Gastrocnemius medialis (tissue), 4 donors: ENCODE measurements at regions not wholly inside any gene's neighbourhood (a gene's known extent, or its start where the extent isn't known, plus 50 kb on each side); places are given as distances from the start of the nearest gene placed in this dataset.

Experiments
- ATAC-seq, 2 donors: fragments of 150-250 bp; one replicate each; pipeline ENCODE4 v1.9.1; 2016
- DNase-seq, 2 donors: peaks; one replicate each; pipeline ENCODE4 v3.0.0-alpha.2; 2019
- H3K27ac ChIP-seq, 4 donors: fragments of 200-600 bp; sonication (generic); 1 replicate in 1 of 4; 2 replicates in 3 of 4; pipeline ENCODE4 v1.5.1; 2016 to 2018; ENCODE audit warnings: mild to moderate bottlenecking in 2 of 4, moderate library complexity in 1 of 4
- H3K27me3 ChIP-seq, 3 donors: fragments of 200-600 bp; sonication (generic) in 2 of 3; 1 replicate in 1 of 3; 2 replicates in 2 of 3; pipeline versions ENCODE4 v1.5.1 to v1.6.0; 2016 to 2019; ENCODE audit warnings: mild to moderate bottlenecking in 1 of 3, moderate library complexity in 1 of 3
- H3K36me3 ChIP-seq, 2 donors: fragments of 200-600 bp; sonication (generic) in 1 of 2; one replicate each; pipeline ENCODE4 v1.5.1; 2017 to 2018
- H3K4me1 ChIP-seq, 2 donors: fragments of 200-600 bp; sonication (generic) in 1 of 2; one replicate each; pipeline ENCODE4 v1.5.1; 2016 to 2017; ENCODE audit warnings: mild to moderate bottlenecking in 2 of 2
- H3K4me3 ChIP-seq, 4 donors: fragments of 200-600 bp; sonication (generic) in 3 of 4; 1 replicate in 1 of 4; 2 replicates in 3 of 4; pipeline ENCODE4 v1.5.1; 2016 to 2019; ENCODE audit warnings: mild to moderate bottlenecking in 2 of 4
- H3K9me3 ChIP-seq, 3 donors: fragments of 200-600 bp; sonication (generic) in 2 of 3; 1 replicate in 1 of 3; 2 replicates in 2 of 3; pipeline ENCODE4 v1.5.1; 2016 to 2019
- CTCF ChIP-seq, 5 experiments: fragments of 450-650 bp in 3 of 5; fragments of 200-600 bp in 2 of 5; sonication (generic) in 2 of 5; IDR thresholded peaks in 4 of 5; conservative IDR thresholded peaks in 1 of 5; 1 replicate in 4 of 5; 2 replicates in 1 of 5; pipeline ENCODE4 v1.5.1; 2016 to 2019; ENCODE audit warnings: antibody characterized with exemption in 5 of 5, mild to moderate bottlenecking in 3 of 5, moderate library complexity in 3 of 5
- POLR2A ChIP-seq, 2 donors: fragments of 450-650 bp; IDR thresholded peaks; one replicate each; pipeline ENCODE4 v1.6.1; 2017; ENCODE audit warnings: antibody characterized with exemption in 2 of 2, mild to moderate bottlenecking in 2 of 2, moderate library complexity in 2 of 2
- in situ Hi-C, 4 donors: fragments of 200-750 bp; cut with MboI; loops; one replicate each; pipeline versions ENCODE4 v1.15.0 to v1.8.0; 2017; ENCODE audit warnings: low sequenced_read_pairs in 4 of 4
- intact Hi-C: fragments of 100-400 bp; cut with DNase I; formaldehyde crosslinking; loops from one replicate; pipeline ENCODE4 v1.15.1; 2023; ENCODE audit warnings: low total_unique reads

DNA sequence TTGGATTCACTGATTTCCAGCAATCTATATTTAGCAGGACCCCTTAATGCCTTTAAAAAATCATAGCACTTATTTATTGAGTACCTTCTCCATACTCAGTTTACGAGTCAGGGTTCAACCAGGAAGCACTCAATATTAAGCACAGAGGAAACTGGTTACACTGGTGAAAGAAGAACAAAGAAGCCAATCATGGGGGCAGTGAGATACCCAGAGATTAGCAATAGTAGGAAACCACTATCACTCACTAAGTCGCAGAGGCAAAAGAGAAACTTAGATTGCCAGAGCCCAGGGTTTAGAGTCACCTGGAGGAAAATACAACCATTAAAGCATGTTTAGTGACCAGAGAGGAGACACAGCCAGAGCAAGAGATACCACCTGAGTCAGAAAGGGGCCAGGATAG lies 670.5 kb upstream of the USP24 start:
- intact Hi-C loops = no loop called here
- H3K27ac ChIP-seq = no peak overlapping the region
- no peaks in the 10 kb centered on the region for H3K27me3 ChIP-seq
- no peaks in the 10 kb centered on the region for H3K36me3 ChIP-seq
- ATAC-seq (no peak), DNase-seq (no peak)
- TF ChIP-seq POLR2A (IDR thresholded peaks at IDR 0.05) = no peak
- no peak for TF ChIP-seq CTCF (IDR thresholded peaks at IDR 0.05 in 4 of 5, conservative IDR thresholded peaks at IDR 0.05 in 1 of 5)
- in situ Hi-C loops = no loop called here
- no peaks in the 10 kb centered on the region for H3K4me1 ChIP-seq
- no peaks in the 10 kb centered on the region for H3K9me3 ChIP-seq
- H3K4me3 ChIP-seq = no peak overlapping the region

GRCh38 chr1:55882931-55883330 lies 667.8 kb upstream of the USP24 start:
- Histone ChIP-seq H3K9me3 (no peaks in the 10 kb centered on the region), H3K27me3 (no peaks in the 10 kb centered on the region), H3K36me3 (no peaks in the 10 kb centered on the region), H3K4me3 (no peak overlapping the region), H3K27ac (no peak overlapping the region), H3K4me1 (peaks cover 0 to 3% of the 10 kb centered on the region in 2 donors)
- no peak for TF ChIP-seq CTCF (IDR thresholded peaks at IDR 0.05 in 4 of 5, conservative IDR thresholded peaks at IDR 0.05 in 1 of 5)
- TF ChIP-seq POLR2A (IDR thresholded peaks at IDR 0.05) = no peak
- intact Hi-C loops (no loop called here), in situ Hi-C loops (no loop called here)
- DNase-seq (no peak), ATAC-seq (no peak)

DNA sequence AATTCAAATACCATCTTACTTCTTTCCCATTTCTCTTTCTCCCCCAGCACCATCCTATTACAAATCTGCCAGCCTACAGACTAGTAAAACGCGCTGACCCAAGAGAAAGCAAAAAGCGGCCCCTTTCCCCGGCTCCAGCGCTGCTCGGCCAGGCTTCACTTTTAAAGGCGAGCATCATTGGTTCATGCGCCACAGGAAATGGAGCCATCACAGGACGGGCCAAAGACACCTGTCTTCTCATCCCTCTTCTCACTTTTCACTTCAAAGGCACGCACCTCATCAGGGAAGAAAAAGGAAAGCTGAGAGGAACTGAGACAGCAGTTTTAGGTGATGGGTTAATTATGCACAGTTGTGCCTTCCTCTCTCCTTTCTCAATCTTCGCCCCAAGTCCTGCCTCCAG lies 664.2 kb upstream of the USP24 start:
- ATAC-seq (no peak), DNase-seq (no peak)
- Histone ChIP-seq H3K27me3 (no peaks in the 10 kb centered on the region), H3K4me1 (peaks cover 15 to 24% of the 10 kb centered on the region in 2 donors), H3K4me3 (no peak overlapping the region), H3K27ac (no peak overlapping the region), H3K36me3 (no peaks in the 10 kb centered on the region), H3K9me3 (no peaks in the 10 kb centered on the region)
- in situ Hi-C loops (no loop called here), intact Hi-C loops (no loop called here)
- TF ChIP-seq POLR2A (IDR thresholded peaks at IDR 0.05) (no peak), CTCF (IDR thresholded peaks at IDR 0.05 in 4 of 5, conservative IDR thresholded peaks at IDR 0.05 in 1 of 5) (no peak)

DNA sequence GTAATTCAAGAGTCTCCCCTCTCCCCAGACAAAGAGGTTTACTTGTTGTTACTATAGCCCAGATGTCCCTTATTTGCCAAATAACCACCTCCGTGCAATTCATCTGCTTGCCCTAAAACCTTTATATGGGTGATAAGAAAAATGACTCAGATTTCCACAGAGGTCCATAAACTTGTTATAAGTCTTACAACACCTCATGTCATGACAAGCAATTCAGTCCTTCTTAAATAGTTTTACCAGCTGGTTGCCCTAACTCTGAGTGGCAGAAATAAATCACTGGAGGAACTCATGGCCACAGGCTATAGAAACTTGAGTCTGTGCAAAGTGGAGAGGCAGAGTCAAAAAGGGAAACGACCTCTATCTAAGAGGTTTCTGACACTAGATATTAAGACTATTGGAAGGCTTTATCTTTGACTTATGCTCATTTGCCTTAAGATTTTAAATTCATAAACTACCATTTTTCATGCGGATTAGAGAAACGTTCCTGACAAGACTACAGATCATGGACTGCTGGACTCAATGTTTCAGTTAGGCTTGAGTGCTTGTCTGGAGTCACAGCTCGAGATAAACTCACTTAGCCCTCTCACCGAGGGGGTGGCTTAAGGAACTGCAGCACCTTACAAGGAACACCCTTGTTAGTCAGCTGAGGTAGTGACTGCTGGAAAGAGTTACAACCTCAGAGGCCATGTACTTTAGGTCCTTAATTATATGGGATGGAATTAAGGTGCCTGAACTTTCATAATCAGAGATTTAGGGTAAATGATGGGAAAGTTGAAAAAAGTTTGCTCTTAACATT lies 662.5 kb upstream of the USP24 start:
- intact Hi-C loops (no loop called here), in situ Hi-C loops (no loop called here)

More for the DNA sequence above, 662.5 kb upstream of the USP24 start:
- Histone ChIP-seq H3K4me3 (no peak overlapping the region), H3K27me3 (no peaks in the 10 kb centered on the region), H3K36me3 (no peaks in the 10 kb centered on the region), H3K27ac (peak overlapping the region in 2 of 4 donors; percentile 68 to 73), H3K4me1 (peaks cover 15 to 24% of the 10 kb centered on the region in 2 donors), H3K9me3 (no peaks in the 10 kb centered on the region)
- DNase-seq (no peak), ATAC-seq (peak in 1 of 2 donors; percentile 32)
- TF ChIP-seq CTCF (IDR thresholded peaks at IDR 0.05 in 4 of 5, conservative IDR thresholded peaks at IDR 0.05 in 1 of 5) = no peak
- no peak for TF ChIP-seq POLR2A (IDR thresholded peaks at IDR 0.05)
